Astrocyte of the hippocampus (primary cell): ENCODE measurements at regions not wholly inside any gene's neighbourhood (a gene's known extent, or its start where the extent isn't known, plus 50 kb on each side); places are given as distances from the start of the nearest gene placed in this dataset.

ENCODE experiments used
- DNase-seq: peaks from one replicate; pipeline ENCODE4 v3.0.0; 2011; ENCODE audit warnings: low read depth, low spot score

DNA sequence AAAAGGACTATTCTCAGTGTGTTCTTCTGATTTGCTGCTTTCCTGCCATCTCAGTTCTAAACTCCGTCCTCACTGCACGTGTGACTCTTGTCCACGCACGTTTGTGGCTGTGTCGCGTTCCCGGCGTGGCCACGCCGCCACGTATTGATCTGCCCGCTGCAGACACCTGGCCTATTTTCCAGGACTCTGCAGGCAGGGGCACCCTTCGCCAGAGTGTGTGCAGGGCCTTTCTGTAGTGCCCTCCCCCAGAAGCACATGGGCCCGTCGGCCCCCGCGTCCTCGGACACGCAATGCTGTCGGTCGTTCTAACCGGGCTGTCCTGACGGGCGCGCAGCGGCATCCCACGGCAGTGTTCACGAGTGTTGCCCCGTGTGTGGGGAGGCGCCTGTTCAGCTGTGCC is 87.6 kb downstream of the YTHDF1 start:
- DNase-seq: no peak

DNA sequence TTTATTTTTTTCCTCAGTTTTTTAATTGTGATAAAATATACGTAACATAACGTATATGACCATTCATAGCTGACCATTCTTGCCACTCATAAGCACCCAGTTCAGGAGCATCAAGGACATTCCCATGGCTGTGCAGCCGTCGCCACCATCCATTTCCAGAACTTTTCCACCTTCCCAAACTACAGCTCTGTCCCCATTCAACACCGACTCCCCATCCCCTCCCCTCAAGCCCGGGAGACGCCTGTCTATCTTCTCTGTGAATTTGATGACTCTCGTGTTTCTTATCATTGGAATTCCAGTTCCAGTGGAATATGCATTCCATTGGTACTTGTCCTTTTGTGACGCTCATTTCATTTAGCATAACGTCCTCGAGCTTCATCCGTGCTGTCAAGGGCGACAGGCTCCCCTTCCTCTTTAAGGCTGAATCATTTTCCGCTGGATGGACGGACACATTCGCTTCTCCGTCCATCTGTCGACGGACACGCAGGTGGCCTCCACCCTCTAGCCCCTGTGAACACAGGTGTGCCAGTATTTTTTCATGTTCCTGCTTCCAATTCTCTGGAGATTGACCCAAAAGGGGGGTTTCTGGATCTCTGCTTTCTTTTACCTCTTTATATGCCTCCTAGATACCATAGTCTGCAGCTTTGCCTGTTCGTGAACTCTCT is 88.1 kb downstream of the YTHDF1 start:
- DNase-seq: no peak

DNA sequence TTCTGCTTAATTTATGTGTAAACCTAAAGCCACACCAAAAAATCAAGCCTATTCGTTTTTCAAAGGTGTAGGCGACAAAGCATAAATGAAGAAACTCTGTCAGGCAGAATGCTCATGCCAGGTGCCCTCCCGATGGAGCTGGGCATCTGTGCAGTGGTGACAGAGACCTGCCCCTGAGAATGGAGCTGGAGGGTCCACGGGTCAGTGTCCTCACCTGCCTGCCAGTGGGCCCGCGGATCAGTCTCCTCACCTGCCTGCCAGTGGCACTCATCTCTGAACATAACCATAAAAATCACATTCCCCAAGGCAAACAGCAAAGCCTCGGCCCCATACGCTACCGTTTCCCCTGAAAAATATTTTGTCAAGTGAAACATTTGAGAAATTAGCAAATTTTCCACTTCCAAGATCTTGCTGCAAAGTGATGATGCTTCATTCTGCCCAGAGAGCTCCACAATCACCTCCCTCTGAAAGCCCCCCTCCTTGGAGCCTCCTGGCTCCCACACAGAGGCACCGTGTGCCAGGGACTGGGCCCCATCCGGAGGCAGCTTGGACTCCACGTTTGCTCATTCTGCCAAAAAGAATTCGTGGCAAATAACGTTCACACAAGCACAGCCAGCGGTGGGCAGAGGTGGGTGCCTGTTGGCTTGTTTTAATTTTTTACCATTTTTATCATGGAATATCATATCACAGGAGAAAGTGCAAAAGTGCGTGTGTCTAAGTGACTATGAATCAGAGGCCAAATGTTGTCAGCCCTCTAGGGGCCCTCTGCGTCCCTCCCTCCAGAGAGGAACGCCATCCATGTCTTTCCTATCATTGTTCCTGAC is 88.8 kb downstream of the YTHDF1 start:
- DNase-seq: no peak

DNA sequence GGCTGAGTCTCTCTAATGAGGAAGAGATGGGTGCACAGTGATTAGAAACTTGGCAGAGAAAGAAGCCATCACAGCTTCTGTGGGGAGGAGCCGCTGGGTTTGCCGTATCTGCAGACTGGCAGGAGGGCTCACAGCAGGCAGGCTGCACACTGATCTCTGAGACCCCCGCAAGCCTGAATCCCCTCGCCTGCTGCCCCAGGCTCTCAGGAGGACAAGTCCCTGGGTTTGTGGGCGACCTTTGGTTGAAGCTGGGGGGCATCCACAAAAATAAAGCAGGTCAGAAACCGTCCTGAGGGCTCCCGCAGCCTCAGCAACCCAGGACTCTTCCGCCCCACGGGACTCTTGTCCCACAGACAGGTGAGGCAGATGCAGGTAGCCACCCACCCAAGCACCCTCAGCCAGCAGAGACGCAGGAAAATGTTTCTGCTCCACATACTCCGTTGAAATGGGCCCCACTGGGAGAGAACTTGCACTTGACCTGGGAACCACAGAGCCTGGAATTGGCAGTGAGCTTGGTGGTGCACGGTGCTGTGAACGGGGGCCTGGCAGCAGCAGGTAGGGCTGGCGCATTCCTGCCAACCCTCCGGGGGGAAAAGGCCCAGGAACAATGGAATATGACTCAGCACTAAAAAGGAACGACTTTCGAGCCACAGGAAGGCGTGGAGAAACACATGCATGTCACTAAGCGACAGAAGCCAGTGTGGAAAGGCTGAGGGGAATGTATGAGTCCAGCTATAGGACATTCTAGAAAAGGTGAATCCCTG is 89.9 kb downstream of the YTHDF1 start:
- no peak for DNase-seq

GRCh38 chr20:63125581-63125837 is 90.4 kb downstream of the YTHDF1 start:
- DNase-seq: no peak

DNA sequence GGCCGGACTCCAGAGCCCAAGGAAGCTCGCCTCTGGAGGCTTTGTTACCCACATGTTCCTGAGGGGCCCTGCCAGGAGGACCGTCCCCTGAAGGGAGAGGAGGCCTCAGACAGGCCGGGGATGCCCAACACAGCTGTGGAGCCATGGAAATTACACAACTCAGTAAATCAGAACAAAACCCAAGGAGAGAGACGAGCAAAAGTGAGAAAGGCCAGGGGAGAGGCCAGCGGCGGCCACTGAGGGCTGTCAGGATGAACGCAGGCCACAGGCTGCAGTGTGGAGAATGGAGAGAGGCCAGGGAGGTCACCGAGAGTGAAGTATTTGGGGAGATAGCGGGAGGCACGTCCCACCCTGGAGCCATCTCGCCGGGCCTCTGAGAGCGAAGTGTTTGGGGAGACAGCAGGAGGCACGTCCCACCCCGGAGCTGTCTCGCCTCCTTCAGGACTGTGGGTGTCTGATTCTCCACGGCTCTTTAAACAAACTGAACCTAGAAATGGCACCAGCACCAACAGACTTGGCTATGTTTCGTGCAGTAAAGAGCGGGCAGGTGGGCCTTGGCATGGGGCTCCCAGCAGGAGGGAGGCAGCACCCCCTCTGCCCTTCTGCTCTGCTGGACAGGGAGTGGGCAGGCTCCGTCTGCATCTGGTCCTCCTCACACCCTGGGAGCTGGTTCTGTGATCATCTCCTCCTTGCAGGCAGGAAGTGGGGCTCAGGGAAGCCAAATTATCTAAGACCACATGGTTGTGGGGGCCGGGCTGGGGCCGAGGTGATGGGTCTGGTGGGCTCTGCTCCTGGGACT is 91.0 kb downstream of the YTHDF1 start:
- DNase-seq: no peak

- DNase-seq: no peak
Measured at GRCh38 chr20:63124092-63124781, 91.7 kb downstream of the YTHDF1 start.

DNA sequence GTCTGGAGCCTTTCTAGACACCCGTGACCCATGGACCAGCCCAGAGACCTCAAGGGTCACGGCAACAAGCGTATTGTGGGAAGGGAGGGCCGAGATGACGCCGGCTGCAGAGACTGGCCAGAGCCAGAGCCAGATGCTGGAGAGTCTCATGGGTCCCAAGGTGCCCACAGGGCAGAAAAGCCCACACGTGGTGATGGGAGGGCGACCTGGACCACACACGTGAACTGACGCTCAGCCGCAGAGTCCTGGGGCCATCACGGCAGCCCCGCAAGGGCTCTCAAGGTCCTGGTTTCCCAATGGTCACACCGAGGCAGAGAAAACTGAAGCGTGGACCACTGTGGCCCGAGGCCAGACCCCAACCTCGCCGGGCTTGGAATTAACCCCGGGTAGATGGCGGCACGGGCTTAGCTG is 92.6 kb downstream of the YTHDF1 start:
- no peak for DNase-seq

DNA sequence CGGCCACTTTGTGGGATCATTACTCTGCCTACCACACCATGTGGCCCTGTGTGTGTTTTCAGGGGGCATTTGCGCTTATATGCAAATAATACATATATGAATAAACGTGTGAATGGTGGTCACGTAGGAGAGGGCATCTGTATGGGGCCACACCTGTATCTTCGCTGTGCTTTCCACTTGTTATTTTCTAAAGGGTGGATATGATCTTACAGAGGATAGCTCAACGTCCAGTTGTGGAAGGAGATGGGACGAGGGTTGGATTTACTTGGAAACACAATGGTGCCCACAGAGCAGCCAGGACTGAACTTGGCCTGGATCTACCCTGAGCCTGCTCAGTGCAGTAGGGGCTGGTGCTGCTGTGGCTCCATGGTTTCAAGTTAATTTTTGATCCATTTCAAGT is 93.3 kb downstream of the YTHDF1 start:
- DNase-seq: no peak

- DNase-seq: no peak
Measured at GRCh38 chr20:63121749-63122405, 94.1 kb downstream of the YTHDF1 start.

DNA sequence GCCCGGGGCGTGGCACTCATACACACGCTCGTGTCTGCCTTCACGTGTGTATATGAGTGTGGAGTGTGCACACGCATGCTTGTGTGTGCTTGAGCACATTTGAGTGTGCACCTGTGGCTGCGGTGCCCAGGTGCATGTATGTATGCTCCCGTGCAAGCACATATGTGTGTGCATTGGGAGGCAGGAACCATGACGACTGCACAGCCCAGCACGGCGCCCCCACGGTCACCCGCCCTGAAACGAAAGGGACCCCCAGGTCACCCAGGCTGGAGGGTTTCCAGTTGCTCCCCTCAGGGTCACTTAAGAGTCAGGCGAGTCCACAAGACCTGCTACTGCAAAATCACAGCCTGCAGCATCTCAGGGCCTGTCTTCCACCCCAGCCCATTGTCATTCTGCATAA is 94.7 kb downstream of the YTHDF1 start:
- DNase-seq: no peak

GRCh38 chr20:63120808-63121090 is 95.2 kb downstream of the YTHDF1 start:
- DNase-seq: no peak

DNA sequence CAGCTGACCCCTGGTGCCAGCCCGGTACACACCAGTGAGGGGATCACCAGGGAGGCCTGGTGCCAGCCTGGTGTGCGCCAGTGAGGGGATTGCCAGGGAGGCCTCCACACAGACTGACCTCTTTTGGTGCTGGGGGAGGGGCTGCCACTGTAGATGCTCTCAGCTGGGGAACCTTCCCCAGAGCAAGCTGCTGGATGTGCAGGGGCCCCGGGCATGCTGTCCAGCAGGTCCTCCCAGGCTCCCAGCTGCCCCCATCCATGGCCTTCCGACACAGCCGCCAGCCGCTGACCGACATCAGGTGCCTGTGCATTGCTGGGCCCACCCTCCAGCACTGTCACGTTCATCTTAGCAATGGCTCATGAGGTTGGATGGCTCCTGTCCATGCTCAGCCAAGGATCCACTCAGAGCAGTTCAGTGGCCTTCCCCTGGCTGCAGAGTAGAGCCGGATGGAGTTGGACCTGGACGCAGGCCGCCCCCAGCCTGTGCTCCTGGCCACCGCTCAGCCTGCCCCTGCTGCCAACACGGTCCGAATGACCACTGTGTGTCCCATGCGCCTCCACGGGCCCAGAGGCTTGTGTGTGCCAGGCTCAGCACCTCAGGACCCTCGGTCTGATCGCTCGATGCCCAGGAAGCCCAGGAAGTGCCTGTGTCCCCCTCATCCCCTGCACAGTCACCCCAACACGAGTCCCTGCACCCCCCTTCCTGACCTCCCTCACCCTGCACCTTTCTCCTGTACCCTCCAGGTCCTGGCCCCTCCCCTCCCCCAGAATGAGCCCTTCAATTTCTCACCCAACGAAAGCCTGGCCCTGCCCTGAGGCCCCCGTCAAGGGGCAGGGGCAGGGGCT is 95.7 kb downstream of the YTHDF1 start:
- DNase-seq: no peak

GRCh38 chr20:63119121-63119962 is 96.6 kb downstream of the YTHDF1 start:
- no peak for DNase-seq

DNA sequence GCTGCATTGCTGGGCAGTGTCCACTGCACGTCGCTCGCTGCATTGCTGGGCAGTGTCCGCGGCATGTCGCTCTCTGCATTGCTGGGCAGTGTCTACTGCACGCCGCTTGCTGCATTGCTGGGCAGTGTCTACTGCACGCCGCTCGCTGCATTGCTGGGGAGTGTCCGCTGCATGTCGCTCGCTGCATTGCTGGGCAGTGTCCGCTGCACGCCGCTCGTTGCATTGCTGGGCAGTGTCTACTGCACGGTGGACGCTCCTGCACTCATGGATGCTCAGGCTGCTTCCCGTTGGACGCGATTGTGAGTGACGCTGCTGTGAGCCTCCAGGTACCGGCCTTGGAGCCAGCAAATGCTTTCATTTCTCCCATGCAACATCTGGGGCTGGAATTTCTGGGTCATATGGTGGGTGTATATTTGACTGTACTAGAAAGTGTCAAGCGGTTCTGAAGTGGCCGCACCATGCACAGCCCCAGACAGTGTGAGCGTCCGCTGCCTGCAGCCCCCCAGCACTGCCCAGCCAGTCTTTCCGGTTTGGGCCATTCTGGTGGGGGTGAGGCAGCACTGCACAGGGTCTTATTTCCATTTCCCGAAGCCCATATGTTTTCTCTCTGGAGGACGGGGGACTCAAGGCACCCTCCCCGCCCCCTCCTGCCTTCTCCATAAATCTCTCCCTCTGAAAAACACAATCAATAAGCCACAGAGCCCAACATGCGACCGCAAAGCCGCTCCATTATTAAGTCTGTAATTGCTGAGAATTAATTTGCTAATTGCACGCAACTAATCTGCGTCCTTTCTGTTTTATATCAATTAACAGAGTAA is 97.4 kb downstream of the YTHDF1 start:
- DNase-seq: no peak

GRCh38 chr20:63117661-63118302 is 98.1 kb downstream of the YTHDF1 start:
- no peak for DNase-seq

DNA sequence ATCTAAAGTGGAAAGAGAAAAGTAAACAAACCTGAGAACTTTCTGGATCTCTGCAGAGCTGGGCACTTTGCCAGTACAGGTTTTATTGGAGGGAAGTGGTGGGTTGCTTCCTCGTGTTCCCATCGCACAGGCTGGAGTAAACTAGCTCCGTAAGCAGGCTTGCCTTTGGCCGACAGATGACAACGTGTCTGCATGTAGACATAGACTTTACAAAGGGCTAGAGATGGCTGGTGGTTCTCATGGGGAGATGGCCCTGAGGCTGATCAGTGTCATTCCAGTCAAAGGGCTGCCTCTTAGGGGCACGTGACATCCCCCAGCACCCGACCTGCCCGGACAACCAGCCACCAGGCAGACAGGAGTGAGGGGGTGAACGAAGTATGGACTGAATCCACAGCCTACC is 98.8 kb downstream of the YTHDF1 start:
- DNase-seq: no peak
